OCI-LY7 (cell line): ENCODE measurements at regions not wholly inside any gene's neighbourhood (a gene's known extent, or its start where the extent isn't known, plus 50 kb on each side); places are given as distances from the start of the nearest gene placed in this dataset.

ENCODE experiments used
- EZH2phosphoT487 ChIP-seq: fragments of 200-600 bp; sonication (generic); IDR thresholded peaks from 2 replicates; pipeline ENCODE4 v1.6.1; 2018; ENCODE audit warnings: low read depth, borderline replicate concordance, mild to moderate bottlenecking, mixed run types, antibody characterized with exemption, low read length, moderate library complexity, mixed read lengths
- TF ChIP-seq, protein P1 (sequence below): fragments of 200-600 bp; sonication (generic); conservative IDR thresholded peaks from 2 replicates; pipeline ENCODE4 v1.5.1; 2014; ENCODE audit warnings: mild to moderate bottlenecking, antibody characterized with exemption, low read length, moderate library complexity, mixed read lengths

DNA sequence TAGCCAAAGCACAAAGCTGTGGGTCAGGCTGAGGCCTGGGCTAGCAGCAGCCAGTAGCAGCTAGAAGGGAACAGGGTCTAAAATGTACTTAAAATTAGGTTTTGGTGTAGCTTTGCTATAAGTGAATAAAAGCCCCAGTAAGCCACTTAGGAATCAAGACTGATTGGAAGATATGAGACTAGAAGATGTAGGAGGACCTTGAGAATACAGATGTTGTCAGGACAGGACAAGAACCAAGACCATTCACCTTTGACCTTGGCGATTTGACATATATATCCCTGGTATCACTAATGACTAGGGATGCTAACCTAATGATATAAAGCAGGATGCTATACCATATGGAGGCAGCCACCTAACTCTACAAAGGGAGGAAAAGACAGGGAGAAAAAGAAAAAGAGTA, 238.1 kb downstream of the FBXO8 start:
- TF ChIP-seq, protein P1, sequence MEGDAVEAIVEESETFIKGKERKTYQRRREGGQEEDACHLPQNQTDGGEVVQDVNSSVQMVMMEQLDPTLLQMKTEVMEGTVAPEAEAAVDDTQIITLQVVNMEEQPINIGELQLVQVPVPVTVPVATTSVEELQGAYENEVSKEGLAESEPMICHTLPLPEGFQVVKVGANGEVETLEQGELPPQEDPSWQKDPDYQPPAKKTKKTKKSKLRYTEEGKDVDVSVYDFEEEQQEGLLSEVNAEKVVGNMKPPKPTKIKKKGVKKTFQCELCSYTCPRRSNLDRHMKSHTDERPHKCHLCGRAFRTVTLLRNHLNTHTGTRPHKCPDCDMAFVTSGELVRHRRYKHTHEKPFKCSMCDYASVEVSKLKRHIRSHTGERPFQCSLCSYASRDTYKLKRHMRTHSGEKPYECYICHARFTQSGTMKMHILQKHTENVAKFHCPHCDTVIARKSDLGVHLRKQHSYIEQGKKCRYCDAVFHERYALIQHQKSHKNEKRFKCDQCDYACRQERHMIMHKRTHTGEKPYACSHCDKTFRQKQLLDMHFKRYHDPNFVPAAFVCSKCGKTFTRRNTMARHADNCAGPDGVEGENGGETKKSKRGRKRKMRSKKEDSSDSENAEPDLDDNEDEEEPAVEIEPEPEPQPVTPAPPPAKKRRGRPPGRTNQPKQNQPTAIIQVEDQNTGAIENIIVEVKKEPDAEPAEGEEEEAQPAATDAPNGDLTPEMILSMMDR = no peak
- TF ChIP-seq EZH2phosphoT487 = no peak
